ENCODE measurements at regions not wholly inside any gene's neighbourhood (a gene's known extent, or its start where the extent isn't known, plus 50 kb on each side); places are given as distances from the start of the nearest gene placed in this dataset.
"Not testable (repeated sequence)": the region's sequence is repeated elsewhere in the genome, so short reads cannot be mapped to it uniquely, and the experiment has no call there.

GRCh38 chr4:94014484-94015136, 186.1 kb downstream of the ATOH1 start:
- DNase-seq (ENCODE audit: low spot score) = no peak

- DNase-seq (ENCODE audit: low spot score) = no peak
Measured at GRCh38 chr4:94015956-94016355, 187.4 kb downstream of the ATOH1 start.

GRCh38 chr4:94032754-94033153, 174.9 kb upstream of the SMARCAD1 start:
- no peak for DNase-seq (ENCODE audit: low spot score)

GRCh38 chr4:94036964-94037363, 170.7 kb upstream of the SMARCAD1 start:
- no peak for DNase-seq (ENCODE audit: low spot score)

- no peak for DNase-seq (ENCODE audit: low spot score)
Measured at GRCh38 chr4:94038195-94038594, 169.5 kb upstream of the SMARCAD1 start.

- DNase-seq (ENCODE audit: low spot score) = no peak
Measured at GRCh38 chr4:94039226-94039625, 168.4 kb upstream of the SMARCAD1 start.

- DNase-seq (ENCODE audit: low spot score) = not testable (repeated sequence)
Measured at GRCh38 chr4:94044471-94044870, 163.2 kb upstream of the SMARCAD1 start.

GRCh38 chr4:94063084-94063483, 144.6 kb upstream of the SMARCAD1 start:
- no peak for DNase-seq (ENCODE audit: low spot score)

- no peak for DNase-seq (ENCODE audit: low spot score)
Measured at GRCh38 chr4:94068753-94069719, 138.6 kb upstream of the SMARCAD1 start.

- DNase-seq (ENCODE audit: low spot score) = no peak
Measured at GRCh38 chr4:94076498-94076897, 131.2 kb upstream of the SMARCAD1 start.

- no peak for DNase-seq (ENCODE audit: low spot score)
Measured at GRCh38 chr4:94084155-94084554, 123.5 kb upstream of the SMARCAD1 start.

- not testable (repeated sequence) for DNase-seq (ENCODE audit: low spot score)
Measured at GRCh38 chr4:94099141-94099540, 108.5 kb upstream of the SMARCAD1 start.

GRCh38 chr4:94112644-94113043, 95.0 kb upstream of the SMARCAD1 start:
- DNase-seq (ENCODE audit: low spot score) = no peak

- DNase-seq (ENCODE audit: low spot score) = no peak
Measured at GRCh38 chr4:94115687-94116086, 92.0 kb upstream of the SMARCAD1 start.

- DNase-seq (ENCODE audit: low spot score) = no peak
Measured at GRCh38 chr4:94116842-94117241, 90.8 kb upstream of the SMARCAD1 start.

GRCh38 chr4:94126669-94127068, 81.0 kb upstream of the SMARCAD1 start:
- no peak for DNase-seq (ENCODE audit: low spot score)

GRCh38 chr4:94127707-94128328, 79.8 kb upstream of the SMARCAD1 start:
- DNase-seq (ENCODE audit: low spot score) = peak; percentile 22

GRCh38 chr4:94131212-94131611, 76.5 kb upstream of the SMARCAD1 start:
- DNase-seq (ENCODE audit: low spot score) = no peak

- DNase-seq (ENCODE audit: low spot score) = no peak
Measured at GRCh38 chr4:94135701-94136100, 72.0 kb upstream of the SMARCAD1 start.

GRCh38 chr4:94139931-94140612, 67.6 kb upstream of the SMARCAD1 start:
- no peak for DNase-seq (ENCODE audit: low spot score)

- DNase-seq (ENCODE audit: low spot score) = no peak
Measured at GRCh38 chr4:94141001-94141400, 66.7 kb upstream of the SMARCAD1 start.

GRCh38 chr4:94148052-94148451, 59.6 kb upstream of the SMARCAD1 start:
- not testable (repeated sequence) for DNase-seq (ENCODE audit: low spot score)
